ENCODE measurements at regions not wholly inside any gene's neighbourhood (a gene's known extent, or its start where the extent isn't known, plus 50 kb on each side); places are given as distances from the start of the nearest gene placed in this dataset.
"Not testable (repeated sequence)": the region's sequence is repeated elsewhere in the genome, so short reads cannot be mapped to it uniquely, and the experiment has no call there.

- Histone ChIP-seq H3K9me3 (replicated peaks; ENCODE audit: control insufficient read depth, low read depth, low read length) (no peaks in the 10 kb centered on the region), H3K36me3 (ENCODE audit: control insufficient read depth, insufficient read depth, low read length) (no peaks in the 10 kb centered on the region), H3K27ac (ENCODE audit: low read length) (no peak overlapping the region), H3K4me1 (ENCODE audit: control insufficient read depth, insufficient read depth, low read length) (peaks cover 1% of the 10 kb centered on the region), H3K27me3 (ENCODE audit: control insufficient read depth, insufficient read depth, low read length) (peaks cover 4% of the 10 kb centered on the region), H3K4me3 (ENCODE audit: low read length) (no peak overlapping the region)
- DNase-seq, result no peak
- WGBS (ENCODE audit: insufficient coverage), result 60% methylated on average over 1 of the region's 2 CpGs
Measured at GRCh38 chr1:233453433-233454200, 126.1 kb downstream of the MAP3K21 start.

- H3K4me1 ChIP-seq (ENCODE audit: control insufficient read depth, insufficient read depth, low read length), result no peaks in the 10 kb centered on the region
- H3K27me3 ChIP-seq (ENCODE audit: control insufficient read depth, insufficient read depth, low read length), result peaks cover 2% of the 10 kb centered on the region
- no peak overlapping the region for H3K27ac ChIP-seq (ENCODE audit: low read length)
- DNase-seq, result no peak
- H3K9me3 ChIP-seq (replicated peaks; ENCODE audit: control insufficient read depth, low read depth, low read length), result no peaks in the 10 kb centered on the region
- H3K4me3 ChIP-seq (ENCODE audit: low read length), result no peak overlapping the region
- 67% methylated on average over 1 of the region's 1 CpG for WGBS (ENCODE audit: insufficient coverage)
- H3K36me3 ChIP-seq (ENCODE audit: control insufficient read depth, insufficient read depth, low read length), result no peaks in the 10 kb centered on the region
Measured at GRCh38 chr1:233459470-233459945, 132.0 kb downstream of the MAP3K21 start.

- no peak for DNase-seq
- WGBS (ENCODE audit: insufficient coverage), result 83% methylated on average over 1 of the region's 5 CpGs
- H3K27ac ChIP-seq (ENCODE audit: low read length), result no peak overlapping the region
- H3K4me1 ChIP-seq (ENCODE audit: control insufficient read depth, insufficient read depth, low read length), result no peaks in the 10 kb centered on the region
- H3K36me3 ChIP-seq (ENCODE audit: control insufficient read depth, insufficient read depth, low read length), result no peaks in the 10 kb centered on the region
- peaks cover 2% of the 10 kb centered on the region for H3K27me3 ChIP-seq (ENCODE audit: control insufficient read depth, insufficient read depth, low read length)
- H3K9me3 ChIP-seq (replicated peaks; ENCODE audit: control insufficient read depth, low read depth, low read length), result no peaks in the 10 kb centered on the region
- no peak overlapping the region for H3K4me3 ChIP-seq (ENCODE audit: low read length)
Measured at GRCh38 chr1:233459968-233460367, 132.4 kb downstream of the MAP3K21 start.

- Histone ChIP-seq H3K27me3 (ENCODE audit: control insufficient read depth, insufficient read depth, low read length) (no peaks in the 10 kb centered on the region), H3K4me1 (ENCODE audit: control insufficient read depth, insufficient read depth, low read length) (no peaks in the 10 kb centered on the region), H3K4me3 (ENCODE audit: low read length) (no peak overlapping the region), H3K36me3 (ENCODE audit: control insufficient read depth, insufficient read depth, low read length) (no peaks in the 10 kb centered on the region), H3K9me3 (replicated peaks; ENCODE audit: control insufficient read depth, low read depth, low read length) (peaks cover 2% of the 10 kb centered on the region), H3K27ac (ENCODE audit: low read length) (no peak overlapping the region)
- DNase-seq, result no peak
- WGBS (ENCODE audit: insufficient coverage), result 38% methylated on average over 1 of the region's 4 CpGs
Measured at GRCh38 chr1:233460692-233461091, 133.2 kb downstream of the MAP3K21 start.

GRCh38 chr1:233461847-233462246 is 134.3 kb downstream of the MAP3K21 start:
- WGBS (ENCODE audit: insufficient coverage), result no CpG with 5 or more reads among the region's 1 CpG
- no peak for DNase-seq
- no peak overlapping the region for H3K4me3 ChIP-seq (ENCODE audit: low read length)
- no peaks in the 10 kb centered on the region for H3K36me3 ChIP-seq (ENCODE audit: control insufficient read depth, insufficient read depth, low read length)
- H3K27ac ChIP-seq (ENCODE audit: low read length), result no peak overlapping the region
- peaks cover 6% of the 10 kb centered on the region for H3K9me3 ChIP-seq (replicated peaks; ENCODE audit: control insufficient read depth, low read depth, low read length)
- H3K27me3 ChIP-seq (ENCODE audit: control insufficient read depth, insufficient read depth, low read length), result no peaks in the 10 kb centered on the region
- H3K4me1 ChIP-seq (ENCODE audit: control insufficient read depth, insufficient read depth, low read length), result no peaks in the 10 kb centered on the region

GRCh38 chr1:233463333-233463732 is 135.8 kb downstream of the MAP3K21 start:
- H3K27ac ChIP-seq (ENCODE audit: low read length), result no peak overlapping the region
- H3K4me1 ChIP-seq (ENCODE audit: control insufficient read depth, insufficient read depth, low read length), result no peaks in the 10 kb centered on the region
- no CpG with 5 or more reads among the region's 3 CpGs for WGBS (ENCODE audit: insufficient coverage)
- H3K4me3 ChIP-seq (ENCODE audit: low read length), result no peak overlapping the region
- H3K36me3 ChIP-seq (ENCODE audit: control insufficient read depth, insufficient read depth, low read length), result no peaks in the 10 kb centered on the region
- no peaks in the 10 kb centered on the region for H3K27me3 ChIP-seq (ENCODE audit: control insufficient read depth, insufficient read depth, low read length)
- peak; percentile 16 for DNase-seq
- peaks cover 6% of the 10 kb centered on the region for H3K9me3 ChIP-seq (replicated peaks; ENCODE audit: control insufficient read depth, low read depth, low read length)

GRCh38 chr1:233465745-233466343 is 138.3 kb downstream of the MAP3K21 start:
- H3K4me3 ChIP-seq (ENCODE audit: low read length), result no peak overlapping the region
- no peak overlapping the region for H3K27ac ChIP-seq (ENCODE audit: low read length)
- H3K9me3 ChIP-seq (replicated peaks; ENCODE audit: control insufficient read depth, low read depth, low read length), result peaks cover 6% of the 10 kb centered on the region
- no peak for DNase-seq
- no peaks in the 10 kb centered on the region for H3K36me3 ChIP-seq (ENCODE audit: control insufficient read depth, insufficient read depth, low read length)
- H3K27me3 ChIP-seq (ENCODE audit: control insufficient read depth, insufficient read depth, low read length), result no peaks in the 10 kb centered on the region
- no peaks in the 10 kb centered on the region for H3K4me1 ChIP-seq (ENCODE audit: control insufficient read depth, insufficient read depth, low read length)
- WGBS (ENCODE audit: insufficient coverage), result 94% methylated on average over 30 of the region's 34 CpGs

- no peaks in the 10 kb centered on the region for H3K4me1 ChIP-seq (ENCODE audit: control insufficient read depth, insufficient read depth, low read length)
- H3K9me3 ChIP-seq (replicated peaks; ENCODE audit: control insufficient read depth, low read depth, low read length), result peaks cover 2% of the 10 kb centered on the region
- no peaks in the 10 kb centered on the region for H3K36me3 ChIP-seq (ENCODE audit: control insufficient read depth, insufficient read depth, low read length)
- no peak overlapping the region for H3K4me3 ChIP-seq (ENCODE audit: low read length)
- no peak overlapping the region for H3K27ac ChIP-seq (ENCODE audit: low read length)
- DNase-seq, result no peak
- no peaks in the 10 kb centered on the region for H3K27me3 ChIP-seq (ENCODE audit: control insufficient read depth, insufficient read depth, low read length)
- WGBS (ENCODE audit: insufficient coverage), result 29% methylated on average over 1 of the region's 6 CpGs
Measured at GRCh38 chr1:233470741-233471499, 143.0 kb upstream of the KCNK1 start.

- 85% methylated on average over 3 of the region's 3 CpGs for WGBS (ENCODE audit: insufficient coverage)
- not testable (repeated sequence) for H3K4me3 ChIP-seq (ENCODE audit: low read length); DNase-seq; H3K36me3 ChIP-seq (ENCODE audit: control insufficient read depth, insufficient read depth, low read length); H3K4me1 ChIP-seq (ENCODE audit: control insufficient read depth, insufficient read depth, low read length); H3K27ac ChIP-seq (ENCODE audit: low read length); H3K27me3 ChIP-seq (ENCODE audit: control insufficient read depth, insufficient read depth, low read length); H3K9me3 ChIP-seq (replicated peaks; ENCODE audit: control insufficient read depth, low read depth, low read length)
Measured at GRCh38 chr1:233471851-233472250, 142.1 kb upstream of the KCNK1 start.

- H3K4me1 ChIP-seq (ENCODE audit: control insufficient read depth, insufficient read depth, low read length); DNase-seq; H3K36me3 ChIP-seq (ENCODE audit: control insufficient read depth, insufficient read depth, low read length); H3K4me3 ChIP-seq (ENCODE audit: low read length); H3K27me3 ChIP-seq (ENCODE audit: control insufficient read depth, insufficient read depth, low read length); H3K9me3 ChIP-seq (replicated peaks; ENCODE audit: control insufficient read depth, low read depth, low read length); H3K27ac ChIP-seq (ENCODE audit: low read length): not testable (repeated sequence)
- WGBS (ENCODE audit: insufficient coverage), result 78% methylated on average over 7 of the region's 7 CpGs
Measured at GRCh38 chr1:233472796-233473195, 141.1 kb upstream of the KCNK1 start.

Measured in muscle of leg (tissue), 3 donors.